Endothelial cell of umbilical vein (primary cell): ENCODE measurements at regions not wholly inside any gene's neighbourhood (a gene's known extent, or its start where the extent isn't known, plus 50 kb on each side); places are given as distances from the start of the nearest gene placed in this dataset.

Experiments used
- EZH2 ChIP-seq: IDR thresholded peaks from 2 replicates; pipeline ENCODE4 v1.6.1; 2012; ENCODE audit warnings: borderline replicate concordance, low read depth, mild to moderate bottlenecking, moderate library complexity, low read length, inconsistent platforms; ENCODE audit not compliant: severe bottlenecking
- FOS ChIP-seq: IDR thresholded peaks from 2 replicates; pipeline ENCODE4 v1.6.1; 2011; ENCODE audit warnings: mild to moderate bottlenecking, low read length, moderate library complexity, borderline replicate concordance; ENCODE audit not compliant: insufficient read depth
- GATA2 ChIP-seq: IDR thresholded peaks from 2 replicates; pipeline ENCODE4 v1.7.0; 2011; ENCODE audit warnings: low read depth, mild to moderate bottlenecking, moderate library complexity, mixed read lengths, low read length; ENCODE audit not compliant: insufficient read length, insufficient read depth
- JUN ChIP-seq: IDR thresholded peaks from 2 replicates; pipeline ENCODE4 v1.6.1; 2011; ENCODE audit warnings: borderline replicate concordance, low read depth; ENCODE audit not compliant: insufficient read length, insufficient read depth
- MYC ChIP-seq: IDR thresholded peaks from one replicate; pipeline ENCODE4 v1.6.1; 2011; ENCODE audit warnings: mild to moderate bottlenecking, low read depth, low read length
- POLR2A ChIP-seq: IDR thresholded peaks from 2 replicates; pipeline ENCODE4 v1.6.1; 2012; ENCODE audit warnings: low read depth, mild to moderate bottlenecking, control low read depth, low read length
- POLR2AphosphoS5 ChIP-seq: IDR thresholded peaks from 2 replicates; pipeline ENCODE4 v1.6.1; 2012; ENCODE audit warnings: low read depth, mild to moderate bottlenecking, control low read depth, low read length, moderate library complexity; ENCODE audit not compliant: insufficient read depth
- TF ChIP-seq, protein P1 (sequence below): IDR thresholded peaks from 2 replicates; pipeline ENCODE4 v1.6.1; 2011; ENCODE audit not compliant: insufficient read depth, insufficient read length
- TF ChIP-seq, protein P2 (sequence below), 2 donors: IDR thresholded peaks; 1 replicate in 1 of 2; 2 replicates in 1 of 2; pipeline ENCODE4 v1.5.1; 2011; ENCODE audit warnings: low read length in 2 of 2, mild to moderate bottlenecking in 2 of 2, moderate library complexity in 2 of 2, control low read depth in 1 of 2, inconsistent platforms in 1 of 2, low read depth in 1 of 2; ENCODE audit not compliant: insufficient read depth in 1 of 2; ENCODE audit errors: extremely low read depth in 1 of 2

DNA sequence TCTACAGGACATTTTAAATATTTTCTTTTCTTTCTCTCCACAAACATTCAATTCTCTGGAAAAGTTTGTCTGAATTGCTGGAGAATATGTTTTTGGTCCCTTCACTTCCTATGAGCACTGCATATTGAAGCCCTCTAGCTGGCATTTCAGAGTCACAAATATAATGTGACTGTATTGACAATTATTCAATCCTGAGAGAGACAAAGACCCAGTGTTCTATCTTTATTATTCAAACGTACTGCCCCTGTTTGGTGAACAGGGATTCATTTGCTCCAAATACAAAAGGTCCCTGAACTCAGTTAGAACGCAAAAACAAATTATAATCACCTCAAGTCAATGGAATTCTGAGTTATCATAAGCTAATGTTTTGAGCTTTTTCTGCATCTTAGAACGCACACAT, 173.1 kb upstream of the CDIN1 start:
- TF ChIP-seq, protein P1, sequence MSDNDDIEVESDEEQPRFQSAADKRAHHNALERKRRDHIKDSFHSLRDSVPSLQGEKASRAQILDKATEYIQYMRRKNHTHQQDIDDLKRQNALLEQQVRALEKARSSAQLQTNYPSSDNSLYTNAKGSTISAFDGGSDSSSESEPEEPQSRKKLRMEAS = no peak
- TF ChIP-seq, protein P2, sequence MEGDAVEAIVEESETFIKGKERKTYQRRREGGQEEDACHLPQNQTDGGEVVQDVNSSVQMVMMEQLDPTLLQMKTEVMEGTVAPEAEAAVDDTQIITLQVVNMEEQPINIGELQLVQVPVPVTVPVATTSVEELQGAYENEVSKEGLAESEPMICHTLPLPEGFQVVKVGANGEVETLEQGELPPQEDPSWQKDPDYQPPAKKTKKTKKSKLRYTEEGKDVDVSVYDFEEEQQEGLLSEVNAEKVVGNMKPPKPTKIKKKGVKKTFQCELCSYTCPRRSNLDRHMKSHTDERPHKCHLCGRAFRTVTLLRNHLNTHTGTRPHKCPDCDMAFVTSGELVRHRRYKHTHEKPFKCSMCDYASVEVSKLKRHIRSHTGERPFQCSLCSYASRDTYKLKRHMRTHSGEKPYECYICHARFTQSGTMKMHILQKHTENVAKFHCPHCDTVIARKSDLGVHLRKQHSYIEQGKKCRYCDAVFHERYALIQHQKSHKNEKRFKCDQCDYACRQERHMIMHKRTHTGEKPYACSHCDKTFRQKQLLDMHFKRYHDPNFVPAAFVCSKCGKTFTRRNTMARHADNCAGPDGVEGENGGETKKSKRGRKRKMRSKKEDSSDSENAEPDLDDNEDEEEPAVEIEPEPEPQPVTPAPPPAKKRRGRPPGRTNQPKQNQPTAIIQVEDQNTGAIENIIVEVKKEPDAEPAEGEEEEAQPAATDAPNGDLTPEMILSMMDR (IDR thresholded peaks at IDR 0.05; ENCODE audit: extremely low read depth in 1 of 2, insufficient read depth in 1 of 2, low read depth in 1 of 2, low read length in 2 of 2) = no peak
- TF ChIP-seq FOS = no peak
- no peak for TF ChIP-seq POLR2A
- no peak for TF ChIP-seq POLR2AphosphoS5
- TF ChIP-seq EZH2 = no peak
- no peak for TF ChIP-seq MYC
- TF ChIP-seq JUN = no peak
- TF ChIP-seq GATA2 = no peak
